ENCODE measurements at regions not wholly inside any gene's neighbourhood (a gene's known extent, or its start where the extent isn't known, plus 50 kb on each side); places are given as distances from the start of the nearest gene placed in this dataset.

DNA sequence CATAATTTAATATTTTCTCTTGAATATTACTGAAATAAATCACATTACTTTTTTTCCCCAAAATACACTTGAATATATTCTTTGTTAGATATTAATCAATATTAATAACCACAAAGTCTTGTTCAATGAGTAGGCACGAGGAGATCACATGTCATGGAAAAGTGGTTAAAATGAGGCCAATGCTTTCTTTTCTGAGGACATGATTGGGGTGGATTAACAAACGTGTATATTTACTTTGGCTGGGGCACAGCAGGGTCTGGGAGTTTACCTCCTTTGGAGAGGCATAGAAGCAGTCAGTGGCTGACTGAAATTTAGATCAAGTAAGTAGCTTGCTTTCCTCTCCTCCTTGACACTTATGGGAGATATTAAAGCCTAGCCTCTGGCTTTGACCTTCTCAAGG, 664.3 kb upstream of the B3GALT2 start:
- Histone ChIP-seq H3K4me3 (ENCODE audit: low read length) (no peak overlapping the region), H3K36me3 (ENCODE audit: control insufficient read depth, insufficient read depth, low read length) (no peaks in the 10 kb centered on the region), H3K9me3 (ENCODE audit: control insufficient read depth, low read length) (no peaks in the 10 kb centered on the region), H3K27ac (ENCODE audit: low read depth, low read length) (no peak overlapping the region), H3K27me3 (ENCODE audit: control insufficient read depth, insufficient read depth, low read length, poor library complexity, severe bottlenecking) (no peaks in the 10 kb centered on the region), H3K4me1 (ENCODE audit: control insufficient read depth, insufficient read depth, low read length) (peaks cover 2% of the 10 kb centered on the region), H3K9ac (ENCODE audit: extremely low read depth, low read length, poor library complexity, severe bottlenecking) (no peak overlapping the region)
- Mint-ChIP-seq H3K27me3 (ENCODE audit: insufficient read depth) (no peaks in the 10 kb centered on the region), H3K4me3 (no peak overlapping the region), H3K36me3 (ENCODE audit: low read depth) (no peaks in the 10 kb centered on the region), H3K4me1 (peaks cover 7% of the 10 kb centered on the region), H3K9me3 (no peaks in the 10 kb centered on the region), H3K27ac (peak overlapping the region; percentile 21)
- peak; percentile 48 for DNase-seq
- TF ChIP-seq, protein P1, sequence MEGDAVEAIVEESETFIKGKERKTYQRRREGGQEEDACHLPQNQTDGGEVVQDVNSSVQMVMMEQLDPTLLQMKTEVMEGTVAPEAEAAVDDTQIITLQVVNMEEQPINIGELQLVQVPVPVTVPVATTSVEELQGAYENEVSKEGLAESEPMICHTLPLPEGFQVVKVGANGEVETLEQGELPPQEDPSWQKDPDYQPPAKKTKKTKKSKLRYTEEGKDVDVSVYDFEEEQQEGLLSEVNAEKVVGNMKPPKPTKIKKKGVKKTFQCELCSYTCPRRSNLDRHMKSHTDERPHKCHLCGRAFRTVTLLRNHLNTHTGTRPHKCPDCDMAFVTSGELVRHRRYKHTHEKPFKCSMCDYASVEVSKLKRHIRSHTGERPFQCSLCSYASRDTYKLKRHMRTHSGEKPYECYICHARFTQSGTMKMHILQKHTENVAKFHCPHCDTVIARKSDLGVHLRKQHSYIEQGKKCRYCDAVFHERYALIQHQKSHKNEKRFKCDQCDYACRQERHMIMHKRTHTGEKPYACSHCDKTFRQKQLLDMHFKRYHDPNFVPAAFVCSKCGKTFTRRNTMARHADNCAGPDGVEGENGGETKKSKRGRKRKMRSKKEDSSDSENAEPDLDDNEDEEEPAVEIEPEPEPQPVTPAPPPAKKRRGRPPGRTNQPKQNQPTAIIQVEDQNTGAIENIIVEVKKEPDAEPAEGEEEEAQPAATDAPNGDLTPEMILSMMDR (conservative IDR thresholded peaks at IDR 0.05), result no peak
- WGBS, 2 experiments (ENCODE audit: insufficient coverage in 1 of 2, insufficient read length in 1 of 2), result 58% methylated on average over 2 of the region's 2 CpGs; no CpG with 5 or more reads in 1 of the 2 experiments

DNA sequence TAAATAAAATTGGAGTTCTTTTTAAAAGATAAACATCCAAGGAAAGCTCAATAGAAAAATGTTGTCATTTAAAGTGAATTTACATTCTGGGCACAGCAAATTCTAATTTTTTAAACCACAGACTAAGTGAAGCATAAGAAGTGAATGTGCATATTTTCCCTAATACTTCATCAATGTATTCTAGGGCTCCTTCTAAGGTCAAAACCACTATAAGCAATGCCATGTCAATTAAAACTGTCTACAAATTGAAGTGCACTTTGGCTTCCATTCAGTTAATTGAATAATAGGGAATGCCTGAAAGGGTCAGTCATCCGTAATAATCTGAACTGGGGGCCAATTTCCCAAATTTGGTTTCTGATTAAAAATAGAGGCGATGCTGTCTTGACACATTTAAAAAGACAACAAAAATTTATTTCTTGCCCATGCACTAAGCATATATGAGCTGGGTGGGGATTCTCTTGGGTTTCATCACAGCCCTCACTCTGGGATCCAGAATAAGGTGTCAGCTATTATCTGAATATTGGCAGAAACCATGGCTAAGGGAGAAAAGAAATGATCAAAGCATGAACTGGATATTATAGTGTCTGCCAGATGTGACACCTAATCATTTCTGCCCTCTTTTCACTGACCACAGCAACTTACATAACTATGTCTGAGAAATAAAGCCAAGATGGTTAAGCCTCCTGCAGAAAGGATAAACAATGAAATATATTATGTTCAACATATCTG, 660.6 kb upstream of the B3GALT2 start:
- TF ChIP-seq, protein P1 (conservative IDR thresholded peaks at IDR 0.05), result no peak
- Mint-ChIP-seq H3K36me3 (ENCODE audit: low read depth) (no peaks in the 10 kb centered on the region), H3K27me3 (ENCODE audit: insufficient read depth) (no peaks in the 10 kb centered on the region), H3K4me3 (no peak overlapping the region), H3K4me1 (peaks cover 7% of the 10 kb centered on the region), H3K9me3 (no peaks in the 10 kb centered on the region), H3K27ac (no peak overlapping the region)
- H3K4me3 ChIP-seq (ENCODE audit: low read length), result no peak overlapping the region
- WGBS, 2 experiments (ENCODE audit: insufficient coverage in 1 of 2, insufficient read length in 1 of 2), result 92% methylated on average over 2 of the region's 2 CpGs; no CpG with 5 or more reads in 1 of the 2 experiments
- no peaks in the 10 kb centered on the region for H3K27me3 ChIP-seq (ENCODE audit: control insufficient read depth, insufficient read depth, low read length, poor library complexity, severe bottlenecking)
- H3K9me3 ChIP-seq (ENCODE audit: control insufficient read depth, low read length), result no peaks in the 10 kb centered on the region
- DNase-seq, result no peak
- H3K27ac ChIP-seq (ENCODE audit: low read depth, low read length), result no peak overlapping the region
- peaks cover 2% of the 10 kb centered on the region for H3K4me1 ChIP-seq (ENCODE audit: control insufficient read depth, insufficient read depth, low read length)
- H3K36me3 ChIP-seq (ENCODE audit: control insufficient read depth, insufficient read depth, low read length), result no peaks in the 10 kb centered on the region
- no peak overlapping the region for H3K9ac ChIP-seq (ENCODE audit: extremely low read depth, low read length, poor library complexity, severe bottlenecking)

DNA sequence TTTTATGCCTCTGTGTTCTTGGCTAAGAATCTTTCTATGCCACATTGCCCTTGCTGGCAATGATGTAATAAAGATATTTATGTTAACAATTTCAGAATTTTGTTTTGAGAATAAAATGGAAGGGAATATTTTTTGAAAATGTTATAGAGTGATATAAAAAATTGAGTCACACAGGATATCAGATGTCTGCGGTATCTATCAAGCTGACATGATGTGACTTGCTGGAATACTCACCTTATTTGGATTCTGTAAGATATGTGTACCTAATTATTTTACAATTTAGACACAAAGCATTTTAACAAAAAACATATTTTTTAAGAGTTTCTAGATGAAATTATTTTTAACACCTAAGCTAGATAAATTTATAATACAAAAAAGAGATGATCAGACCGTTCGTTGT, 660.0 kb upstream of the B3GALT2 start:
- H3K9ac ChIP-seq (ENCODE audit: extremely low read depth, low read length, poor library complexity, severe bottlenecking), result no peak overlapping the region
- H3K27me3 ChIP-seq (ENCODE audit: control insufficient read depth, insufficient read depth, low read length, poor library complexity, severe bottlenecking), result no peaks in the 10 kb centered on the region
- DNase-seq, result no peak
- no peaks in the 10 kb centered on the region for H3K9me3 Mint-ChIP-seq
- H3K4me1 ChIP-seq (ENCODE audit: control insufficient read depth, insufficient read depth, low read length), result peaks cover 2% of the 10 kb centered on the region
- no peaks in the 10 kb centered on the region for H3K36me3 Mint-ChIP-seq (ENCODE audit: low read depth)
- no peaks in the 10 kb centered on the region for H3K36me3 ChIP-seq (ENCODE audit: control insufficient read depth, insufficient read depth, low read length)
- no peak overlapping the region for H3K27ac ChIP-seq (ENCODE audit: low read depth, low read length)
- H3K4me1 Mint-ChIP-seq, result peaks cover 6% of the 10 kb centered on the region
- no peak overlapping the region for H3K27ac Mint-ChIP-seq
- H3K9me3 ChIP-seq (ENCODE audit: control insufficient read depth, low read length), result no peaks in the 10 kb centered on the region
- TF ChIP-seq, protein P1 (conservative IDR thresholded peaks at IDR 0.05), result no peak
- H3K27me3 Mint-ChIP-seq (ENCODE audit: insufficient read depth), result no peaks in the 10 kb centered on the region
- no peak overlapping the region for H3K4me3 ChIP-seq (ENCODE audit: low read length)
- no peak overlapping the region for H3K4me3 Mint-ChIP-seq
- WGBS, 2 experiments (ENCODE audit: insufficient coverage in 1 of 2, insufficient read length in 1 of 2), result 100% methylated on average over 1 of the region's 3 CpGs; no CpG with 5 or more reads in 1 of the 2 experiments
